Neural cell (in vitro differentiated cells): ENCODE measurements at regions not wholly inside any gene's neighbourhood (a gene's known extent, or its start where the extent isn't known, plus 50 kb on each side); places are given as distances from the start of the nearest gene placed in this dataset.

Experiments
- EP300 ChIP-seq: fragments of 450-650 bp; conservative IDR thresholded peaks from 2 replicates; pipeline ENCODE4 v1.6.1; 2014; ENCODE audit warnings: antibody characterized with exemption, mild to moderate bottlenecking, moderate library complexity; ENCODE audit not compliant: poor library complexity, severe bottlenecking
- TF ChIP-seq, protein P1 (sequence below): IDR thresholded peaks from 2 replicates; pipeline ENCODE4 v1.6.1; 2012; ENCODE audit warnings: borderline replicate concordance

DNA sequence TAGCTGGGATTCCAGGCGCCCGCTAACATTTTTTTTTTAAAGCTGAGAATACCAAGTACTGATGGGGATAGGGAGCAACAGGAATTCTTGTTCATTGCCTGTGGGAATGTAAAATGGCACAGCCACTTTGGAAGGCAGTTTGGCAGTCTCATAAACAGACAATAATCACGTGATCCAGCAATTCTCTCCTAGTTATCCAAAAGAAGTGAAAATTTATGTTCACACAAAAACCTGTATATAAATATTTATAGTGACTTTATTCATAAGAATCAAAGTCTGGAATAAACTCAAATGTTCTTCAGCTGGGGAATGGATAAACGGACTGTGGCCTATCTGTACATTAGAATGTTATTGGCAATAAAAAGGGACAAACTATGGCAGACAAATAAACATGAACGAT lies 72.5 kb upstream of the NEO1 start:
- no peak for TF ChIP-seq EP300
- TF ChIP-seq, protein P1, sequence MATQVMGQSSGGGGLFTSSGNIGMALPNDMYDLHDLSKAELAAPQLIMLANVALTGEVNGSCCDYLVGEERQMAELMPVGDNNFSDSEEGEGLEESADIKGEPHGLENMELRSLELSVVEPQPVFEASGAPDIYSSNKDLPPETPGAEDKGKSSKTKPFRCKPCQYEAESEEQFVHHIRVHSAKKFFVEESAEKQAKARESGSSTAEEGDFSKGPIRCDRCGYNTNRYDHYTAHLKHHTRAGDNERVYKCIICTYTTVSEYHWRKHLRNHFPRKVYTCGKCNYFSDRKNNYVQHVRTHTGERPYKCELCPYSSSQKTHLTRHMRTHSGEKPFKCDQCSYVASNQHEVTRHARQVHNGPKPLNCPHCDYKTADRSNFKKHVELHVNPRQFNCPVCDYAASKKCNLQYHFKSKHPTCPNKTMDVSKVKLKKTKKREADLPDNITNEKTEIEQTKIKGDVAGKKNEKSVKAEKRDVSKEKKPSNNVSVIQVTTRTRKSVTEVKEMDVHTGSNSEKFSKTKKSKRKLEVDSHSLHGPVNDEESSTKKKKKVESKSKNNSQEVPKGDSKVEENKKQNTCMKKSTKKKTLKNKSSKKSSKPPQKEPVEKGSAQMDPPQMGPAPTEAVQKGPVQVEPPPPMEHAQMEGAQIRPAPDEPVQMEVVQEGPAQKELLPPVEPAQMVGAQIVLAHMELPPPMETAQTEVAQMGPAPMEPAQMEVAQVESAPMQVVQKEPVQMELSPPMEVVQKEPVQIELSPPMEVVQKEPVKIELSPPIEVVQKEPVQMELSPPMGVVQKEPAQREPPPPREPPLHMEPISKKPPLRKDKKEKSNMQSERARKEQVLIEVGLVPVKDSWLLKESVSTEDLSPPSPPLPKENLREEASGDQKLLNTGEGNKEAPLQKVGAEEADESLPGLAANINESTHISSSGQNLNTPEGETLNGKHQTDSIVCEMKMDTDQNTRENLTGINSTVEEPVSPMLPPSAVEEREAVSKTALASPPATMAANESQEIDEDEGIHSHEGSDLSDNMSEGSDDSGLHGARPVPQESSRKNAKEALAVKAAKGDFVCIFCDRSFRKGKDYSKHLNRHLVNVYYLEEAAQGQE = no peak
